Thoracic aorta (tissue), 2 donors: ENCODE measurements at regions not wholly inside any gene's neighbourhood (a gene's known extent, or its start where the extent isn't known, plus 50 kb on each side); places are given as distances from the start of the nearest gene placed in this dataset.

ENCODE experiments used
- ATAC-seq: fragments of 150-250 bp; one replicate; pipeline ENCODE4 v1.8.0; 2017; ENCODE audit warnings: low read depth; ENCODE audit not compliant: insufficient number of reproducible peaks, low FRiP score
- DNase-seq: peaks from one replicate; pipeline ENCODE4 v3.0.0-alpha.2; 2020; ENCODE audit warnings: low spot score
- H3K27ac ChIP-seq, 2 donors: fragments of 200-600 bp; sonication (generic); 1 replicate in 1 of 2; 2 replicates in 1 of 2; pipeline ENCODE4 v1.5.1; 2016; ENCODE audit warnings: mild to moderate bottlenecking in 2 of 2, moderate library complexity in 2 of 2
- H3K27me3 ChIP-seq: fragments of 200-600 bp; sonication (generic); replicated peaks from 2 replicates; pipeline ENCODE4 v1.6.0; 2016; ENCODE audit warnings: mild to moderate bottlenecking; ENCODE audit not compliant: insufficient read depth
- H3K36me3 ChIP-seq: fragments of 200-600 bp; sonication (generic); one replicate; pipeline ENCODE4 v1.5.1; 2016
- H3K4me1 ChIP-seq, 2 donors: fragments of 200-600 bp; sonication (generic); 1 replicate in 1 of 2; 2 replicates in 1 of 2; pipeline versions ENCODE4 v1.5.1 to v1.6.0; 2016; ENCODE audit warnings: low read depth in 2 of 2, mild to moderate bottlenecking in 1 of 2; ENCODE audit not compliant: control insufficient read depth in 1 of 2
- H3K4me3 ChIP-seq: fragments of 200-600 bp; sonication (generic); 2 replicates; pipeline ENCODE4 v1.5.1; 2016; ENCODE audit warnings: mild to moderate bottlenecking
- H3K9me3 ChIP-seq: fragments of 200-600 bp; sonication (generic); 2 replicates; pipeline ENCODE4 v1.5.1; 2016
- TF ChIP-seq, protein P1 (sequence below): fragments of 200-600 bp; sonication (generic); IDR thresholded peaks from one replicate; pipeline ENCODE4 v1.5.1; 2019; ENCODE audit warnings: antibody characterized with exemption

DNA sequence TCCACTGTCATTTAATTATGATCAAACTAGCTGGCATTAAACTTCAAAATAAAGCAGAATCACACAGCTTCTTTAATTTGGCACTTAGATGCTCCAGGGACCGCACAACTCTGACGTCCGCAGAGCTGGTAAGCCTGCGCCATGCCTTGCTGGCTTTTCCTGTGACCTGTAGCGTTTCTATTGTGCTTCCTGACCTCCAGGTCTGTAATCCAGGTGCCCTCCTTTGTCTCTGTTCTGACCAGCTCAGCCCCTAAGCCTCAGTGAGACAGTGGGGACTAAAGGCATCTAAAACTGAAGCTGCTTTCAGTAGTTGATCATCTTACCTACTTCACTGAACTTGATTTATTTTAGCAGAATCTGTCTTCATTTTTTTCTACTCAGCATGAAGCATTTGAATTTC lies 249.7 kb upstream of the RGPD4 start:
- TF ChIP-seq, protein P1, sequence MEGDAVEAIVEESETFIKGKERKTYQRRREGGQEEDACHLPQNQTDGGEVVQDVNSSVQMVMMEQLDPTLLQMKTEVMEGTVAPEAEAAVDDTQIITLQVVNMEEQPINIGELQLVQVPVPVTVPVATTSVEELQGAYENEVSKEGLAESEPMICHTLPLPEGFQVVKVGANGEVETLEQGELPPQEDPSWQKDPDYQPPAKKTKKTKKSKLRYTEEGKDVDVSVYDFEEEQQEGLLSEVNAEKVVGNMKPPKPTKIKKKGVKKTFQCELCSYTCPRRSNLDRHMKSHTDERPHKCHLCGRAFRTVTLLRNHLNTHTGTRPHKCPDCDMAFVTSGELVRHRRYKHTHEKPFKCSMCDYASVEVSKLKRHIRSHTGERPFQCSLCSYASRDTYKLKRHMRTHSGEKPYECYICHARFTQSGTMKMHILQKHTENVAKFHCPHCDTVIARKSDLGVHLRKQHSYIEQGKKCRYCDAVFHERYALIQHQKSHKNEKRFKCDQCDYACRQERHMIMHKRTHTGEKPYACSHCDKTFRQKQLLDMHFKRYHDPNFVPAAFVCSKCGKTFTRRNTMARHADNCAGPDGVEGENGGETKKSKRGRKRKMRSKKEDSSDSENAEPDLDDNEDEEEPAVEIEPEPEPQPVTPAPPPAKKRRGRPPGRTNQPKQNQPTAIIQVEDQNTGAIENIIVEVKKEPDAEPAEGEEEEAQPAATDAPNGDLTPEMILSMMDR, result no peak
- Histone ChIP-seq H3K27ac (no peak overlapping the region), H3K36me3 (no peaks in the 10 kb centered on the region), H3K4me1 (no peaks in the 10 kb centered on the region), H3K27me3 (no peaks in the 10 kb centered on the region), H3K9me3 (no peaks in the 10 kb centered on the region), H3K4me3 (no peak overlapping the region)
- DNase-seq (no peak), ATAC-seq (no peak)

- ATAC-seq, result no peak
- no peak for DNase-seq
- Histone ChIP-seq H3K4me1 (no peaks in the 10 kb centered on the region), H3K27ac (no peak overlapping the region), H3K27me3 (no peaks in the 10 kb centered on the region), H3K9me3 (no peaks in the 10 kb centered on the region), H3K4me3 (no peak overlapping the region), H3K36me3 (no peaks in the 10 kb centered on the region)
- TF ChIP-seq, protein P1, result no peak
These were observed 244.2 kb upstream of the RGPD4 start for GRCh38 chr2:107582487-107582886.

DNA sequence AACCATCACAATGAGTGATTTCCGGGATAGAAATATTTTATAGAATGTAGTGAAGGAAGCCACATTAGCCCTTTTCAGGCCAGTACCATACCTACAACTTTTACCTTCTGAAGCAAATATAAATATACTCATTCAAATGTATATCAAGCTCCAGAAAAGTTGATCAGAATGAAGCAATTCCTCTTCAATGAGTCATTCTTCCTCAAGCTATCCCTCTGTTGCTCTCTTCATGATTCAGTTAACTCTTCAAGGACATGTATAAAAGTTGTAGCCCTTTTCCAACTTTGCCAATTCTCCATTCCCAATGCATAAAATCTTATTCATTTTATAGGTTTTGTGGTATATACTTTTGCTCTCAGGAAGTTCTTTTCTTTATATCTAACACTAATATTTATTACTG lies 242.1 kb upstream of the RGPD4 start:
- Histone ChIP-seq H3K36me3 (no peaks in the 10 kb centered on the region), H3K27ac (no peak overlapping the region), H3K4me3 (no peak overlapping the region), H3K9me3 (no peaks in the 10 kb centered on the region), H3K27me3 (no peaks in the 10 kb centered on the region), H3K4me1 (no peaks in the 10 kb centered on the region)
- TF ChIP-seq, protein P1, result no peak
- ATAC-seq (no peak), DNase-seq (no peak)

DNA sequence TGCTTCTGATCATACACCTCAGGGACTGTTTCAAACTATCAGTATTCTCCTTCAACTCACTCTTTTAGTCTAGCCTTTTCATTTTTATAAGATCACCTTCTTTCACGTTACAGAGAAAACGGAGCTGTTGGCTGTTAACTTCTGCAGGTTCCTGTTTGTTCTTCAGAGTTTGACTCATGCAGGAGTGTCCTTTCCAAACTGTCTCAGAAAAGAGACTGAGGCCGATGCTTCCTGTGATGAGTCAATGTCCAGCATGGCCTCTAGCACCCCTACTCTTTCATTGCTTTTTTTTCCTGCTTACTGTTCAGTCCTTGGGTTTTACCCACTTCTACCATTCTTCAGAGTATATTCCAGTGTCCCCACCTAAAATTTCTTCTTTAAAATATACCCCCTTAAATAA lies 240.8 kb upstream of the RGPD4 start:
- no peak for DNase-seq
- Histone ChIP-seq H3K27me3 (no peaks in the 10 kb centered on the region), H3K36me3 (no peaks in the 10 kb centered on the region), H3K27ac (no peak overlapping the region), H3K4me1 (no peaks in the 10 kb centered on the region), H3K9me3 (no peaks in the 10 kb centered on the region), H3K4me3 (no peak overlapping the region)
- TF ChIP-seq, protein P1, result no peak
- no peak for ATAC-seq

GRCh38 chr2:107588181-107588580 lies 238.5 kb upstream of the RGPD4 start:
- no peak overlapping the region for H3K4me3 ChIP-seq
- TF ChIP-seq, protein P1, result no peak
- no peaks in the 10 kb centered on the region for H3K9me3 ChIP-seq
- ATAC-seq (no peak), DNase-seq (no peak)
- no peaks in the 10 kb centered on the region for H3K36me3 ChIP-seq
- no peak overlapping the region for H3K27ac ChIP-seq
- H3K27me3 ChIP-seq, result no peaks in the 10 kb centered on the region
- peaks cover 8 to 11% of the 10 kb centered on the region in 2 donors for H3K4me1 ChIP-seq
